ENCODE measurements at regions not wholly inside any gene's neighbourhood (a gene's known extent, or its start where the extent isn't known, plus 50 kb on each side); places are given as distances from the start of the nearest gene placed in this dataset.

GRCh38 chr1:38787041-38787440 lies 72.5 kb downstream of the RRAGC start:
- Histone ChIP-seq H3K27me3 (ENCODE audit: control insufficient read depth, insufficient read depth, low read length) (peaks cover 7% of the 10 kb centered on the region; the same call in 1 of the 2 replicates), H3K9me3 (ENCODE audit: control insufficient read depth, insufficient read depth, low read depth, low read length) (no peaks in the 10 kb centered on the region), H3K27ac (ENCODE audit: low read depth, low read length) (no peak overlapping the region), H3K4me3 (ENCODE audit: low read depth, low read length) (no peak overlapping the region), H3K9ac (ENCODE audit: low read length) (no peak overlapping the region), H3K36me3 (ENCODE audit: control insufficient read depth, insufficient read depth, low read length) (no peaks in the 10 kb centered on the region), H3K4me1 (ENCODE audit: control insufficient read depth, insufficient read depth, low read length) (peaks cover 36% of the 10 kb centered on the region)

GRCh38 chr1:38786040-38786436 lies 73.5 kb downstream of the RRAGC start:
- Histone ChIP-seq H3K9ac (ENCODE audit: low read length) (no peak overlapping the region), H3K4me3 (ENCODE audit: low read depth, low read length) (no peak overlapping the region), H3K36me3 (ENCODE audit: control insufficient read depth, insufficient read depth, low read length) (no peaks in the 10 kb centered on the region), H3K9me3 (ENCODE audit: control insufficient read depth, insufficient read depth, low read depth, low read length) (no peaks in the 10 kb centered on the region), H3K27me3 (ENCODE audit: control insufficient read depth, insufficient read depth, low read length) (peaks cover 12% of the 10 kb centered on the region; the same call in 1 of the 2 replicates), H3K4me1 (ENCODE audit: control insufficient read depth, insufficient read depth, low read length) (peaks cover 36% of the 10 kb centered on the region), H3K27ac (ENCODE audit: low read depth, low read length) (no peak overlapping the region)

DNA sequence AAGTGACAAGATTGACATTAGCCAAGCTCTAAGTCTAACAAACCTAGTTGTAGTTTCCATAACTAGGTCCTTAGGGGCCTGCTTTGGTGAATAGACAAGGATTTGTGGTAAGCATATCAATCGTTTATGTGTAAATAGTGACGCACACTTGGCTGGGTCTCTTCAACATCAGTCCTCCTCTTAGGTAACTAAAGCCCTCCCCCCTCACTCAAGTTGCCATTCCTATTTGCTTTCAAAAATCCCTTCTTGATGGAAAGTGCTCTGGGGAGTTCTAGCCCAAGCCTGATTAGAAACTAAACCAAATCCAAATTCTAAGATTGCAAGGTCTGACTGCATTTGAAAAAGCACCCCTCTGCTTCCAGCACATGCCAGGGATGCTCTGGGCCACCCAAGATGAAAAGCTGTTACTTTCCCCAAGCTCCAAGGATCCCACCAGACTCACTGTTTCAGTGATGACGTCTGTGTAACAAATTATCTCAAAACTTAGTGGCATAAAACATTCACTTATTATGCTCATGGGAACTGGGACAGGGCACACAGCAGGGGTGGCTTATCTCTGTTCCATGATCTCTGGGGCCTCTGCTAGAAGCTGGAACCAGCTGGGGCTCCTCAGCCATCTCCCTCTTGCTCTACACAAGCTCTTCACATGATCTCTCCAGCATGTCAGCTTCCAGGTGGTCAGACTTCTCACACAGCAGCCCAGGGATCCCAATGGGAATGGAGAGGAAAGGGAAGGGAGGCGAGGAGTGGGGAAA lies 74.1 kb downstream of the RRAGC start:
- Histone ChIP-seq H3K4me3 (ENCODE audit: low read depth, low read length) (no peak overlapping the region), H3K27ac (ENCODE audit: low read depth, low read length) (no peak overlapping the region), H3K9me3 (ENCODE audit: control insufficient read depth, insufficient read depth, low read depth, low read length) (no peaks in the 10 kb centered on the region), H3K4me1 (ENCODE audit: control insufficient read depth, insufficient read depth, low read length) (peaks cover 36% of the 10 kb centered on the region), H3K9ac (ENCODE audit: low read length) (no peak overlapping the region), H3K27me3 (ENCODE audit: control insufficient read depth, insufficient read depth, low read length) (peaks cover 12% of the 10 kb centered on the region; the same call in 1 of the 2 replicates), H3K36me3 (ENCODE audit: control insufficient read depth, insufficient read depth, low read length) (no peaks in the 10 kb centered on the region)

DNA sequence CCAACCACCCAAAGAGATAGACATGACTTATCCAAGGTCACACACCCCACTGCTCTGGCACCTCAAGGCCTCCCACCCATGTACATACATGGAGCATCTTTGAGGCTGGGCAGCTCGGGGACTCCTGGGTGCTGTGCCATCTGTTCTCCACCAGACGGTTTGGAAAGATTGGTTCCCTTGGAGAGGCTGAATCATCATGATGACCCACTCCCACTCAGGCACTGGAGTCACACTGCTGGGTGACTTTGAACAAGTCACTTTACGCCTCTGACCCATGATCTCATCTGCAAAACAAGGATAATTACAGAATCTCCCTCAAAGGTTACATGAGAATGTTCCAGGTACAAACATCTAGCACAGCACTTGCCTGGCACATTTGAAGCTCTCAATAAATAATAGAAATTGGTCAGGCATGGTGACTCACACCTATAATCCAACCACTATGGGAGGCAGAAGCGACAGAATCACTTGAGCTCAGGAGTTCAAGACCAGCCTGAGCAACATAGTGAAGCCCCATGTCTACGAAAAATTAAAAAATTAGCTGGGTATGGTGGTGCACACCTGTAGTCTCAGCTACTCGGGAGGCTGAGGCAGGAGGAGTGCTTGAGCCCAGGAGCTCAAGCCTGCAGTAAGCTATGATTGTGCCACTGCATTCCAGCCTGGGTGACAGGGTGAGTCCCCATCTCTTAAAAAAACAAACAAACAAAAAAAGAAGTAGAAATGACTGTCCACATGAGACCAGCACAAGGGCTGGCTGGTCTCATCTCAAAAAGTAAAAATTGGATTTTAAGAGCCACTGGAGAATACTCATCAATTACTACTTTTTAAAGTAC lies 74.9 kb downstream of the RRAGC start:
- Histone ChIP-seq H3K9me3 (ENCODE audit: control insufficient read depth, insufficient read depth, low read depth, low read length) (no peaks in the 10 kb centered on the region), H3K27me3 (ENCODE audit: control insufficient read depth, insufficient read depth, low read length) (peaks cover 12% of the 10 kb centered on the region; the same call in 1 of the 2 replicates), H3K4me3 (ENCODE audit: low read depth, low read length) (no peak overlapping the region), H3K9ac (ENCODE audit: low read length) (no peak overlapping the region), H3K4me1 (ENCODE audit: control insufficient read depth, insufficient read depth, low read length) (peaks cover 36% of the 10 kb centered on the region), H3K36me3 (ENCODE audit: control insufficient read depth, insufficient read depth, low read length) (no peaks in the 10 kb centered on the region), H3K27ac (ENCODE audit: low read depth, low read length) (no peak overlapping the region)

DNA sequence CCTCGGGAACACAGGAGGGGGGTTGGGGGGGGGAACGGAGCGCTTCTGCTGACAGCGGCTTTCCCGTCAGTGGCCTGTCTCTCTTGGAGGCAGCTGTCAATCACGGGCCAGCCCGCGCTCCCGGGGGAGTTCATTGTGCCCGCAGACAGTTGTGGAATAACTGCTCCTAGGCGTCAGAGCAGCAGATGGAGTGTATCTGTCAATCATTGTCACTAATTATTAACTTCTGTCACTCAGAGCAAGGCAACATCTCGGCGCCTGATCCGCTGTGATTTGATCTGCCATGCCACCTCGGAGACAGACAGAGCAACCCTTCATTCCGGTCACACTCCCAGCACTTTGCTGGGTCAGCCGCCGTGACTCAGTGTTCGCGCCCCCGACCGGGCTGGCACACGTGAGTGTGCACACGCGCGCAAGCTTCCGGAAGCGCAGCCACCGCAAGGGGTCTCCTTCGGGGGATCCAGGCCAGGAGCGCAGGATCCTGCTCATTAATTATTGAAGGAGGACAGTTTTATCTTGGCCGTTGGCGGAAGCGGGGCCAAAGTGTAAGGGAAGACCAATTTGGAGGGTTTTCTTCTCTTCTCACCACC lies 75.8 kb downstream of the RRAGC start:
- peaks cover 12% of the 10 kb centered on the region; the same call in 1 of the 2 replicates for H3K27me3 ChIP-seq (ENCODE audit: control insufficient read depth, insufficient read depth, low read length)
- peaks cover 28% of the 10 kb centered on the region for H3K4me1 ChIP-seq (ENCODE audit: control insufficient read depth, insufficient read depth, low read length)
- no peak overlapping the region for H3K9ac ChIP-seq (ENCODE audit: low read length)
- H3K4me3 ChIP-seq (ENCODE audit: low read depth, low read length) = peak overlapping the region; percentile 55; the same call in 1 of the 2 replicates
- no peak overlapping the region for H3K27ac ChIP-seq (ENCODE audit: low read depth, low read length)
- no peaks in the 10 kb centered on the region for H3K36me3 ChIP-seq (ENCODE audit: control insufficient read depth, insufficient read depth, low read length)
- H3K9me3 ChIP-seq (ENCODE audit: control insufficient read depth, insufficient read depth, low read depth, low read length) = no peaks in the 10 kb centered on the region

GRCh38 chr1:38781872-38782617 lies 77.5 kb downstream of the RRAGC start:
- Histone ChIP-seq H3K36me3 (ENCODE audit: control insufficient read depth, insufficient read depth, low read length) (no peaks in the 10 kb centered on the region), H3K9me3 (ENCODE audit: control insufficient read depth, insufficient read depth, low read depth, low read length) (no peaks in the 10 kb centered on the region), H3K9ac (ENCODE audit: low read length) (no peak overlapping the region), H3K4me1 (ENCODE audit: control insufficient read depth, insufficient read depth, low read length) (peaks cover 15% of the 10 kb centered on the region), H3K4me3 (ENCODE audit: low read depth, low read length) (no peak overlapping the region), H3K27me3 (ENCODE audit: control insufficient read depth, insufficient read depth, low read length) (peaks cover 12% of the 10 kb centered on the region; the same call in 1 of the 2 replicates), H3K27ac (ENCODE audit: low read depth, low read length) (no peak overlapping the region)

- Histone ChIP-seq H3K4me3 (ENCODE audit: low read depth, low read length) (no peak overlapping the region), H3K27me3 (ENCODE audit: control insufficient read depth, insufficient read depth, low read length) (peaks cover 12% of the 10 kb centered on the region; the same call in 1 of the 2 replicates), H3K9me3 (ENCODE audit: control insufficient read depth, insufficient read depth, low read depth, low read length) (no peaks in the 10 kb centered on the region), H3K36me3 (ENCODE audit: control insufficient read depth, insufficient read depth, low read length) (no peaks in the 10 kb centered on the region), H3K4me1 (ENCODE audit: control insufficient read depth, insufficient read depth, low read length) (peaks cover 7% of the 10 kb centered on the region), H3K9ac (ENCODE audit: low read length) (no peak overlapping the region), H3K27ac (ENCODE audit: low read depth, low read length) (no peak overlapping the region)
Observed at GRCh38 chr1:38780133-38780532, 79.4 kb downstream of the RRAGC start.

DNA sequence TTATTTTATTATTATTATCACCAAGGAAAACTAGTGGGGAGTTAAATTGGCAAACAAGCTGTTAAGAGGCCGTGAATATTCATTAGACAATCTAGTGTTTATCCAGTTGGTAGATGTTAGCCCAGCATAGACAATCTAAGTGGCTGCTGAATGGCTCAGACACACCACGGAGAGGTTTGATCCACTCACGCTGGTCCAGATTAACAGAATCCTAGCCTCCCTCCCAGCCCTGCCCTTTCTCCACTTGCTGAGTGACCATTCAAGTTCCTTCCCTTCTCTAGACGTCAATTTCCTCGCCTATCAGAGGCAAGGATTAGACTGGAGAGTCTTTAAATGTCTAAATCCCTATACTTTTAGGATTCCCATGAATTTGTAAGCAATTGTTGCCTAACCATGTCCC lies 80.1 kb downstream of the RRAGC start:
- no peak overlapping the region for H3K9ac ChIP-seq (ENCODE audit: low read length)
- no peak overlapping the region for H3K27ac ChIP-seq (ENCODE audit: low read depth, low read length)
- peaks cover 12% of the 10 kb centered on the region; the same call in 1 of the 2 replicates for H3K27me3 ChIP-seq (ENCODE audit: control insufficient read depth, insufficient read depth, low read length)
- H3K4me1 ChIP-seq (ENCODE audit: control insufficient read depth, insufficient read depth, low read length) = peaks cover 7% of the 10 kb centered on the region
- H3K36me3 ChIP-seq (ENCODE audit: control insufficient read depth, insufficient read depth, low read length) = no peaks in the 10 kb centered on the region
- H3K4me3 ChIP-seq (ENCODE audit: low read depth, low read length) = no peak overlapping the region
- no peaks in the 10 kb centered on the region for H3K9me3 ChIP-seq (ENCODE audit: control insufficient read depth, insufficient read depth, low read depth, low read length)

DNA sequence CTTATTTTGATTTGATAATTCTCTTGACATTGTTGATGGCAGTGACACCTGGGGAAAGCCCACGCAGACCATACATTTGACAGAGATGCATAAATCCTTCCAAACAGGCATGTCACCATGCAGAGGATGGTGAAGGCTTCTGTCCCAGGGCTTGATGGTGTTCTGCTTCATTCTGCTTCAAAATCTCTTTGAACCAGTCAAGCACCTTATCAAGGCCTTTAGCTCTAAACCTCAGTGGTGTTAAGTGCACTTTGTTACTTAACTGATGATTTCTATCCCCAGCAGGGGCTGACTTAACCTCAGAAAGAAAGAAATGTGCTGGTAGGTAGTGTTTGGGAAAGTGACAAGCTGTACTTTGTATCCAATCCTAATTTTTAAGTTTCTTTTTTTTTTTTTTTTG lies 81.1 kb downstream of the RRAGC start:
- H3K27me3 ChIP-seq (ENCODE audit: control insufficient read depth, insufficient read depth, low read length) = peaks cover 9% of the 10 kb centered on the region; the same call in 1 of the 2 replicates
- H3K4me1 ChIP-seq (ENCODE audit: control insufficient read depth, insufficient read depth, low read length) = no peaks in the 10 kb centered on the region; the same call in 1 of the 2 replicates
- no peaks in the 10 kb centered on the region for H3K9me3 ChIP-seq (ENCODE audit: control insufficient read depth, insufficient read depth, low read depth, low read length)

DNA sequence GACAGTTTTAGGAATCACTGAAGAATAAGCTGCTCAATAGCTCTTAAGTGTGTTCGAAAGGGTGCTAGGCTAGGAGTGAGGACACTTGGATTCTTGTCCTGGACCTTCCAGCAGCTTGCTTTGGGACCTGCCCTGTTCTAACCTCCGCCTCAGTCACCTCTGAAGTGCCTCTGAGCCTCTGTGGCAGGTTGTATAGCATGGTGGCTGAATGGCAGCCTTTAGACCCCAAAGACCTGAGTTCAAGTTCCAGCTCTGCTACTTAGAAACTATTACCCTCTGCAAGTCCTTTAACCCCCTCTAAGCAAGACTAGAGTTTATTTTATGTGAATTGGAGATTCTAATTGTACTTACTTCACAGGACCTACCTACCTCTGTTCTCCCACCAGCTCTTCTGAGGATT lies 81.5 kb downstream of the RRAGC start:
- no peak overlapping the region for H3K9ac ChIP-seq (ENCODE audit: low read length)
- H3K36me3 ChIP-seq (ENCODE audit: control insufficient read depth, insufficient read depth, low read length) = no peaks in the 10 kb centered on the region
- H3K9me3 ChIP-seq (ENCODE audit: control insufficient read depth, insufficient read depth, low read depth, low read length) = no peaks in the 10 kb centered on the region
- no peaks in the 10 kb centered on the region; the same call in 1 of the 2 replicates for H3K4me1 ChIP-seq (ENCODE audit: control insufficient read depth, insufficient read depth, low read length)
- no peak overlapping the region for H3K4me3 ChIP-seq (ENCODE audit: low read depth, low read length)
- no peak overlapping the region for H3K27ac ChIP-seq (ENCODE audit: low read depth, low read length)
- peaks cover 5% of the 10 kb centered on the region; the same call in 1 of the 2 replicates for H3K27me3 ChIP-seq (ENCODE audit: control insufficient read depth, insufficient read depth, low read length)

More for the DNA sequence above, 81.1 kb downstream of the RRAGC start:
- H3K4me3 ChIP-seq (ENCODE audit: low read depth, low read length) = no peak overlapping the region
- H3K27ac ChIP-seq (ENCODE audit: low read depth, low read length) = no peak overlapping the region
- no peaks in the 10 kb centered on the region for H3K36me3 ChIP-seq (ENCODE audit: control insufficient read depth, insufficient read depth, low read length)
- no peak overlapping the region for H3K9ac ChIP-seq (ENCODE audit: low read length)
